T-helper 1 cell treated with Interleukin-12 subunit alpha and Interleukin-12 subunit beta and Interleukin-4 antibody, amounts not matched to agents 30 ng/mL and 1 ng/mL, for 36 hours (primary cell): ENCODE measurements at regions not wholly inside any gene's neighbourhood (a gene's known extent, or its start where the extent isn't known, plus 50 kb on each side); places are given as distances from the start of the nearest gene placed in this dataset.
"Not testable (repeated sequence)": the region's sequence is repeated elsewhere in the genome, so short reads cannot be mapped to it uniquely, and the experiment has no call there.

Experiments
- intact Hi-C: fragments of 100-400 bp; cut with micrococcal nuclease; formaldehyde crosslinking; loops from one replicate; pipeline ENCODE4 v1.15.1; 2024

- intact Hi-C loops, result no loop called here
These were observed 97.9 kb downstream of the DLEU7 start for GRCh38 chr13:50745542-50746115.

- intact Hi-C loops, result no loop called here
These were observed 95.6 kb downstream of the DLEU7 start for GRCh38 chr13:50747737-50748350.

- intact Hi-C loops, result not testable (repeated sequence)
These were observed 90.3 kb downstream of the DLEU7 start for GRCh38 chr13:50753221-50753620.

- intact Hi-C loops, result not testable (repeated sequence)
These were observed 87.4 kb downstream of the DLEU7 start for GRCh38 chr13:50755862-50756685.

GRCh38 chr13:50757008-50757407, 86.5 kb downstream of the DLEU7 start:
- intact Hi-C loops, result no loop called here

GRCh38 chr13:50758796-50759195, 84.7 kb downstream of the DLEU7 start:
- intact Hi-C loops, result no loop called here

- intact Hi-C loops, result no loop called here
These were observed 82.7 kb downstream of the DLEU7 start for GRCh38 chr13:50760751-50761150.

- intact Hi-C loops, result no loop called here
These were observed 82.1 kb downstream of the DLEU7 start for GRCh38 chr13:50761406-50761805.

GRCh38 chr13:50762969-50763567, 80.4 kb downstream of the DLEU7 start:
- intact Hi-C loops, result no loop called here

GRCh38 chr13:50766013-50766412, 77.5 kb downstream of the DLEU7 start:
- intact Hi-C loops, result no loop called here

GRCh38 chr13:50766695-50767094, 76.8 kb downstream of the DLEU7 start:
- intact Hi-C loops, result no loop called here

GRCh38 chr13:50772881-50773280, 70.6 kb downstream of the DLEU7 start:
- intact Hi-C loops, result not testable (repeated sequence)
